GM23338 (cell line): ENCODE measurements at regions not wholly inside any gene's neighbourhood (a gene's known extent, or its start where the extent isn't known, plus 50 kb on each side); places are given as distances from the start of the nearest gene placed in this dataset.

Source experiments
- EZH2 ChIP-seq: fragments of 200-600 bp; sonication (generic); IDR thresholded peaks from one replicate; pipeline ENCODE4 v1.8.0; 2017; ENCODE audit warnings: antibody characterized with exemption, mild to moderate bottlenecking, low read depth; ENCODE audit not compliant: unreplicated experiment
- EZH2phosphoT487 ChIP-seq: fragments of 200-600 bp; sonication (generic); IDR thresholded peaks from one replicate; pipeline ENCODE4 v1.8.1; 2018; ENCODE audit warnings: antibody characterized with exemption; ENCODE audit not compliant: unreplicated experiment
- JUNB ChIP-seq: IDR thresholded peaks from one replicate; pipeline ENCODE4 v1.6.1; 2016; ENCODE audit warnings: antibody characterized with exemption; ENCODE audit not compliant: unreplicated experiment
- POLR2AphosphoS5 ChIP-seq: IDR thresholded peaks from 2 replicates; pipeline ENCODE4 v1.6.1; 2016; ENCODE audit warnings: antibody characterized with exemption, low read depth
- TF ChIP-seq, protein P1 (sequence below), 2 experiments: fragments of 200-600 bp in 1 of 2; sonication (generic) in 1 of 2; conservative IDR thresholded peaks; 2 replicates each; pipeline versions ENCODE4 v1.5.1 to v1.6.1; 2016 to 2017; ENCODE audit warnings: antibody characterized with exemption in 2 of 2, low read depth in 2 of 2, mild to moderate bottlenecking in 2 of 2, moderate library complexity in 1 of 2
- TF ChIP-seq, protein P2 (sequence below): IDR thresholded peaks from one replicate; pipeline ENCODE4 v1.6.1; 2018; ENCODE audit warnings: antibody characterized with exemption; ENCODE audit not compliant: unreplicated experiment

DNA sequence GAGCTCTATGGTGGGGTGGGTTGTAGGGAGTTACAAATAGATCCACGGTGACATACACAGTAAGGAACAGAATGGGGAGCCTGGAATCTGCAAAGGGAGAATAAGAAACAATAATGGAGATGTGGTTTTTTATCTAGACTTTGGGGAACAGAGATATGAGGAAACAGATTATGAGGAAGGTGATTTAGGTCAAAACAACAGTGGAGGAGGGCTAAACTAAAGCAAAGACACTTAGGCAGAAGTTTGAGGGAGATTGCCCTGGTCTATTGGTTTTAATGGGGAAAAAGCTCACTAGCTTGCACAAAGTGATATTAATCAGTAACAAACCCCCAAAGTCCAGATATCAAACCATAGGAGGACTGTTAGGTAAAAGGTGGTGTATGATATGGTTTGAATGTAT lies 144.5 kb upstream of the DYRK2 start:
- no peak for TF ChIP-seq EZH2phosphoT487
- TF ChIP-seq, protein P1, sequence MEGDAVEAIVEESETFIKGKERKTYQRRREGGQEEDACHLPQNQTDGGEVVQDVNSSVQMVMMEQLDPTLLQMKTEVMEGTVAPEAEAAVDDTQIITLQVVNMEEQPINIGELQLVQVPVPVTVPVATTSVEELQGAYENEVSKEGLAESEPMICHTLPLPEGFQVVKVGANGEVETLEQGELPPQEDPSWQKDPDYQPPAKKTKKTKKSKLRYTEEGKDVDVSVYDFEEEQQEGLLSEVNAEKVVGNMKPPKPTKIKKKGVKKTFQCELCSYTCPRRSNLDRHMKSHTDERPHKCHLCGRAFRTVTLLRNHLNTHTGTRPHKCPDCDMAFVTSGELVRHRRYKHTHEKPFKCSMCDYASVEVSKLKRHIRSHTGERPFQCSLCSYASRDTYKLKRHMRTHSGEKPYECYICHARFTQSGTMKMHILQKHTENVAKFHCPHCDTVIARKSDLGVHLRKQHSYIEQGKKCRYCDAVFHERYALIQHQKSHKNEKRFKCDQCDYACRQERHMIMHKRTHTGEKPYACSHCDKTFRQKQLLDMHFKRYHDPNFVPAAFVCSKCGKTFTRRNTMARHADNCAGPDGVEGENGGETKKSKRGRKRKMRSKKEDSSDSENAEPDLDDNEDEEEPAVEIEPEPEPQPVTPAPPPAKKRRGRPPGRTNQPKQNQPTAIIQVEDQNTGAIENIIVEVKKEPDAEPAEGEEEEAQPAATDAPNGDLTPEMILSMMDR (conservative IDR thresholded peaks at IDR 0.05; ENCODE audit: low read depth in 2 of 2), result no peak
- TF ChIP-seq, protein P2, sequence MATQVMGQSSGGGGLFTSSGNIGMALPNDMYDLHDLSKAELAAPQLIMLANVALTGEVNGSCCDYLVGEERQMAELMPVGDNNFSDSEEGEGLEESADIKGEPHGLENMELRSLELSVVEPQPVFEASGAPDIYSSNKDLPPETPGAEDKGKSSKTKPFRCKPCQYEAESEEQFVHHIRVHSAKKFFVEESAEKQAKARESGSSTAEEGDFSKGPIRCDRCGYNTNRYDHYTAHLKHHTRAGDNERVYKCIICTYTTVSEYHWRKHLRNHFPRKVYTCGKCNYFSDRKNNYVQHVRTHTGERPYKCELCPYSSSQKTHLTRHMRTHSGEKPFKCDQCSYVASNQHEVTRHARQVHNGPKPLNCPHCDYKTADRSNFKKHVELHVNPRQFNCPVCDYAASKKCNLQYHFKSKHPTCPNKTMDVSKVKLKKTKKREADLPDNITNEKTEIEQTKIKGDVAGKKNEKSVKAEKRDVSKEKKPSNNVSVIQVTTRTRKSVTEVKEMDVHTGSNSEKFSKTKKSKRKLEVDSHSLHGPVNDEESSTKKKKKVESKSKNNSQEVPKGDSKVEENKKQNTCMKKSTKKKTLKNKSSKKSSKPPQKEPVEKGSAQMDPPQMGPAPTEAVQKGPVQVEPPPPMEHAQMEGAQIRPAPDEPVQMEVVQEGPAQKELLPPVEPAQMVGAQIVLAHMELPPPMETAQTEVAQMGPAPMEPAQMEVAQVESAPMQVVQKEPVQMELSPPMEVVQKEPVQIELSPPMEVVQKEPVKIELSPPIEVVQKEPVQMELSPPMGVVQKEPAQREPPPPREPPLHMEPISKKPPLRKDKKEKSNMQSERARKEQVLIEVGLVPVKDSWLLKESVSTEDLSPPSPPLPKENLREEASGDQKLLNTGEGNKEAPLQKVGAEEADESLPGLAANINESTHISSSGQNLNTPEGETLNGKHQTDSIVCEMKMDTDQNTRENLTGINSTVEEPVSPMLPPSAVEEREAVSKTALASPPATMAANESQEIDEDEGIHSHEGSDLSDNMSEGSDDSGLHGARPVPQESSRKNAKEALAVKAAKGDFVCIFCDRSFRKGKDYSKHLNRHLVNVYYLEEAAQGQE, result no peak
- TF ChIP-seq POLR2AphosphoS5, result no peak
- no peak for TF ChIP-seq EZH2
- no peak for TF ChIP-seq JUNB
